HG03060 (cell line): ENCODE measurements at regions not wholly inside any gene's neighbourhood (a gene's known extent, or its start where the extent isn't known, plus 50 kb on each side); places are given as distances from the start of the nearest gene placed in this dataset.

Experiments used
- ATAC-seq: cut with Tn5 transposase; IDR thresholded peaks from one replicate; pipeline ENCODE4 v1.9.1; 2021; ENCODE audit warnings: low read depth, moderate number of reproducible peaks; ENCODE audit not compliant: unreplicated experiment

GRCh38 chr1:83689921-83690868 is 308.7 kb downstream of the TTLL7 start:
- no peak for ATAC-seq

GRCh38 chr1:83682132-83682531 is 316.8 kb downstream of the TTLL7 start:
- ATAC-seq, result no peak

- no peak for ATAC-seq
These were observed 322.8 kb downstream of the TTLL7 start for GRCh38 chr1:83676106-83676505.

DNA sequence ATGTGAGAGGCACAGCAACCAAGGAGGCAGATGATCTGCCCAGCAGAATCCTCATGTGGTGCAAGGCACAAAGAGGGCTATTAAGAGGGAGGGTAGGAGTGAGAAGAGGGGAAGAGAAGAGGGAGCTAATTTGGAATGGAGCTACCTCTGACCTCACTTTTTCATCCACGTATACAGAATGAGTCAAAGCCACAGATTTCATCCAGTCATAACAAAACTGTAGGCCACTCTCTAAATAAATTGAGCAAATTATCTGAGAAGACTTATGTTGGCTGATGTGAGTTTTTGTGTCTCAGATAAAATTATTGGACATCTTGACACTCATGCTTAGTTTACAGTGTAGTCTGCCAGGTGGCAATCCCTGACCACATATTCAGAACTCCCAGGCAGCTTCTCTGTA is 325.6 kb downstream of the TTLL7 start:
- peak; percentile 69 for ATAC-seq

DNA sequence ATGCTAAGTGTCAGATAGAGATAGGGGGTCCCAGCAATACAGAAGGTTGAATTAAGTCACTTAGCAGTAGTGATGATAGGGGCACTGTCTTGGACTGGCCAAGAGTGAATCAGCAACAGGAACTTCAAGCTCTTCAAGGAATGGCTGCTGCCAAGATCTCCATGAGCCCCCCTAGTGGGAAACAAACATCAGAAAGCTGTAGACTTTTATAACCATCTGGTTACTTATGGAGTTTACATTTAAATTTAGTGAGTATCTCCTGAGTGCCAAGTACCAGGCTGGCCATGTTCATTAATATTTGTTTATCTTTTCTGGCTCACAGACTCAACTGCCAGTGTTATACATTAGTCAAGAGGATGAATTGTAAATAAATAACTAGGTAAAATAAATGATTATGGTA is 327.3 kb downstream of the TTLL7 start:
- ATAC-seq, result no peak

- ATAC-seq, result no peak
These were observed 327.9 kb downstream of the TTLL7 start for GRCh38 chr1:83670909-83671565.

DNA sequence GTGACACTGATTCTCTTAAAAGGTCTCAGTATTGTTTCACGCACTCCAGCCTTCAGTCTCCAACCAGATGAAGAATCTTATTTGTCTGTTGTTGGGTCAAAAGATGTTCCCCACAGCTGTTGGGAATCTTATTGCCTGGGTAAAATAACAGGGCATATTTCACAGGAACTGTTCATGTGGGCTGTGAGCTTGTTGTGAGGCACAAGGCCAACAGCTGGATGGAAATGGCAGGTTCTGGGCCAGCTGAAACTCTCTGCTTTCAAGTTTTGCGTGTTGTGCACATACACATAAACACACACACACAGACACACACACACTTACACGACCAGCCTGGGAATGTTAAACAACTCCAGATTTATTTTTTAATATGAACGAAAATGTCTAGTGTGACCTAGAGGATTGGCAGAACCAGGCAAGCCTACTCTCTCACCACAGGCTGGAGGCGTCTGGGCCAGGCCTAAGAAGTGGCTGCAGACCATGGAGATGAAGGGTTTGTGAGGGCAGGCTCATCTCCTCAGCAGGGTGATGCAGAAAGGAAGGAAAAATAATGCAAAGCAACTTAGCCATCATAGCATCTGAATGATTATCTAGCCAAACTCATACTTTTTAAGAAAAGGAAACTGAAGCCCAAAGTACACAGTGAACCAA is 357.0 kb downstream of the TTLL7 start:
- ATAC-seq, result no peak

DNA sequence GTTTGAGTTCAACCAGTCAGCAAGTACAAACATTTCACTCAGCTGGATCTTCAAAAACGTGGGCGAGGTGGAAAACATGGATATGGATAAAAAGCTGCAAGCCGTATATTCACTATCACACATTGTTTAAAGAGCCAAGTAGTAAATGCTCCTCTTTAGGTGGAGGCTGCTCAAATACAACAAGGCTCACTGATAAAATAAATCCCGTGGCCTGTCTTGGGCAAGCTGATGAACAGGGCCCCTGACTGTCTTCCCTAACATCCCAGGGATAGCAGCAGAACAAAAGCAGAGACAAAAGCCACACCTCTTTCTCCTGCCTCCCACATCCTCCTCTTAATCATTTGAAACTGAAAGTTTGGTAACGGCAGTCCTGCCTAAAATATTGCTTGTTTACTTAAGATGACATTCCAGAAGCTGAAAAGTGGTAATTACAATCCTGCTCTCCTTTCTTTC is 357.7 kb downstream of the TTLL7 start:
- no peak for ATAC-seq

DNA sequence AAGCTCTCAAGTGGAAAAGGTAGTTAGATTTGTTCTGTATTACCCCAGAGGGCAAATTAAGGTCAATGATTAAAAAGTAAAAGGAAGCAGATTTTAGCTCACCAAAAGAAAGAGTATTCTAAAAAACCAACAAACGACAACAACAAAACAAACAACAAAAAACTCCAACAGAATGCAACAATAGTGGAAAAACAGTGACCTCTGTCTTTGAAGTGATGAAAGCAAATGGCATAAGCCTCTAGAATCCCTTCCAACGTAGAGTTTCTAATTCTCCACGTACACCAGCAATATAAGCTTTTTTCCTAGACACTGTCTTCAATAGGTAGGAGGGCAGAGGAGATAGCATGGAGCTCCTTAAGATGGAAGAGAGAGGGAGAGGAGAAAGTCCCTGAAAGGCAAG is 359.1 kb downstream of the TTLL7 start:
- no peak for ATAC-seq

DNA sequence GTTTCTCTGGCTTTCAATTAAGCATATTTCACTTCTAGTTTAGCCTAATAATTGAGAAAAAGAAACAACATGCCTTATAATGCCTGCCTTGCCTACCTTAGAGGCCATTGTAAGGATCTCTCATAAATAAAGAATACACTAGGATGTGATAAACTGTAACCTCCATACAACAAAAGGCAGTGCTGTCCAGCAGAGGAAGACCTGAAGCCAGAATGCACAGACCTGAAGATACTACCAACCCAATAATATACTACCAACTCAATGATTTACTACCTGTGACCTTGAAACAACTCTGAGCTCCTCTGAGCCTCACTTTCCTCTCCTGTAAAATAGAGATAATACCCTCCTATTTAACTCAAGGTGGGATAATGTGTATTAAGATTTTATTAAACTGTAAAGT is 361.3 kb downstream of the TTLL7 start:
- no peak for ATAC-seq

DNA sequence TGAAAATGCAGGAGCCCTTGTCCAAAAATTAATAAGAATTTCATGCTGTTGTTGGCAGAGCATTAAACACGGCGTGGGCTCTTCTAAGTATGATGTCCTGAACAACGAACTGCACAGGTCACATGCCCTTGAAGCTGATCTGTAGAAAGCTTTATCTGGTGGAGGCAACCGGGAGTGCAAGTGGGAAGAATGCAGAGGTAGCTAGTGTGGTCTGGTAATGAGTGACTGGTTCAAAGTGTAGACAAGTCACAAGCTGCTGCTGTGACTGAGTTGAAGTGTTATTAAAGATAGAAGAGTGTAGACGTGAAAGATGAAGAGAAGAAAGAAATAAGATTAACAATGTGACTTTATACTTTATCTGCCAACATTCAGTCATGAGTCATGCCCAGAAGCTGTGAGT is 361.9 kb downstream of the TTLL7 start:
- ATAC-seq, result no peak

- no peak for ATAC-seq
These were observed 366.0 kb downstream of the TTLL7 start for GRCh38 chr1:83632906-83633305.

DNA sequence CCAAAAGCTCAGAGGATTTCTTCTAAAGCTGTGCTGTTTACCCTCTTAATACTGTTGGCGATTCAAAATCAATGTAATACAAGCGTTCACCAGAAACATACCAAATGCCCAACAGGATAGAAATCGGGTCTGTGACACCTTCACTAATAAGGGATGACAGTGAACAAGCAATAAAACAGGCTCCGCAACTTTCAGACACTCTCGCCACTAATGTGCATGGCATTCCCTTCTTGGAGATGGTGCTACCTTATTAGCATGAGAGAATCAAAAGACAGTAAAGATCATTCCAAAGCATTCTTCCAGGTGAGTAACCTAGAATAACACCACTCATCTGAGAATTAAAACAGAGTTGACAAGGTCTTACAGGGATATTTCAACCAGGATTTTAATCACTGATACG is 367.1 kb downstream of the TTLL7 start:
- no peak for ATAC-seq

DNA sequence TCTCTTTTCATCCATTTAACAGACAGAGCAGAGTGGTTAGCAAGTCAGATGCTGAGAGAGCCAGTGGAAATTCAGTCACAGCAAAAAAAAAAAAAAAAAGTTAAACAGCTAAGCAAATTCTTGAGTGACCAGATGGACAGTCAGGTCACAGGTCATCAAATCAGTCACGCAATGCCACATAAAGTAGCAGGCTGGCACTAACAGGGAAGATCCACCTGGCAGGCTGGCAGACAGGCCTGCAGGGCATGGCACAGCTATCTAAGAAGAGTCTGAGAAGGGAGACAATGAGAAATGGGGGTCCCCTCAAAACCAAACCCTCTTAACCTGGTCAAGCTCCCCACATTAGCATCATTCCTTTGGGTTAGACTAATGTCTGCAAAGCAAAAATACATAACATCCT is 371.9 kb downstream of the TTLL7 start:
- ATAC-seq, result no peak

DNA sequence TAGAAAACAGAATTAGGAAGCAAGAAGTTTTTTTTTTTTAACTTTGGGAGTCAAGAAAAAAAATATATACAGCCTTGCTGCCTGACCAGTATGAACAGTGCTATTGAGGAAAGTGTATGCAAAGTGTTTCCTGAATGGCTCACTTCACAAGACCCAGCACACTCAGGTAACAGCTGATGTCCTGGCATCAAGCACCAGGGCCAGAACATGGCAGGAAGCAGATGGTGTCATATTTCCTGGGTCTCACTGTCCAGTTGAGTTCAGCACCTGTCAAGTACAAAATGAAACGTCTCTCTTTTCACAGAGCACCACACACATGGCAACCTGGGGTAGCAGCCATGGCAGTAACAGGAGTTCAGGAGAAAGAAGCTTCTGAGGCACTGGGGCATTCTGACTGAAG is 372.3 kb downstream of the TTLL7 start:
- ATAC-seq, result no peak

GRCh38 chr1:83625646-83626045 is 373.3 kb downstream of the TTLL7 start:
- no peak for ATAC-seq

DNA sequence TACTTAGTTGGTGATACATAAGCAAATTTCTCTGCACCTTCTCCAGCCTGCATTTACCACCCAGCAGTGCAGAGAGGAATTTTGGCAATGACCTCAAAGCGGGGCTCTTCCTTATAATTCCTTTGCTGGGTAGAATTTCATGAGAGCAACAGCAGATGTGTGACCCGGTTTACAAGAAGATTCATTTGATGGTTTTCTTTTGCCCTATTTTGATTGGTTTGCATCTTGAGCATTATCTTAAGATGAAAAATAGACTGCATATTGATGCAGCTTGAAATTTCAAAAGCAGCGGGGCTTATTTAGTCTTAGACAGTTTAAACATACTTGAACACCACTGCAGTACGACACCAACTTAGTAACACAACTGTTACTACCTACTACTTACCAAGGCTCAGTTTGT is 378.9 kb downstream of the TTLL7 start:
- ATAC-seq, result no peak

- ATAC-seq, result no peak
These were observed 379.6 kb downstream of the TTLL7 start for GRCh38 chr1:83619170-83619896.

DNA sequence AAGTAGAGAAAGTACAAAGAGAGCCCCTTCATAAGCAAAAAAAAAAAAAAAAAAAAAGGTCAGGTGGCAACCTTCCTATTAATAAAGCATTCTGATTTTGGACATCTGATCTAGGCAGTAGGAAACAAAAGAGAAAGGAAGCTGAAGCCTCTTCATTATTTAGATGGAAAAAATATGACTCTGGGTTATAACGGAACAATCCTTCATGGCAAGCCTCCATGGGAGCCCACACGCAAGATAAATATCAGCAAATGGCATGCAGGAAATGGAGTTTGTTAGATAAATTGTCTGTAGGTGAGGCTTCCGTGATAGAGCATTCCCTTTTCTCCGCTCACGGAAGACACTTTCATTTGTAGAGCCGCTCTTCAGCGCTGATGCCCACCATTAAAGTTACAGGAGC is 381.0 kb downstream of the TTLL7 start:
- ATAC-seq, result no peak

GRCh38 chr1:83615370-83615769 is 383.6 kb downstream of the TTLL7 start:
- ATAC-seq, result no peak
